GM18873 (cell line): ENCODE measurements at regions not wholly inside any gene's neighbourhood (a gene's known extent, or its start where the extent isn't known, plus 50 kb on each side); places are given as distances from the start of the nearest gene placed in this dataset.
"Not testable (repeated sequence)": the region's sequence is repeated elsewhere in the genome, so short reads cannot be mapped to it uniquely, and the experiment has no call there.

Source experiments
- ATAC-seq: cut with Tn5 transposase; IDR thresholded peaks from one replicate; pipeline ENCODE4 v1.9.1; 2021; ENCODE audit warnings: mild to moderate bottlenecking, moderate library complexity, moderate number of reproducible peaks; ENCODE audit not compliant: unreplicated experiment, low FRiP score

DNA sequence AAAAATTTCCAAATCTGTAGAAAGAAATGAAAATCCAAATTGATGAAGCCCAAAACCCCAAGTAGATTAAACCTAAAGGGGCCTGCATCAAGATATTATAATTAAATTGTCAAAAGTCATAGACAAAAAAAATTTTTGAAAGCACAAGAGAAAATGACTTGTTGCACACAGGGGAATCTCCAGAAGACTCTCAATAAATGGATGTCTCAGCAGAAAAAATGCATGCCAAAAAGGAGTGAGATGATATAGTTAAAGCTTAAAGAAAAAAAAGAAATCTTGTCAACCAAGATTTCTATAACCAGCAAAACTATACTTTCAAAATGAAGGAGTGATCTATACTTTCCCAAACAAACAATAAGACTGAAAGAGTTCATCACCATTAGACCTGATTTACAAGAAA is 393.2 kb upstream of the SPAG17 start:
- ATAC-seq = no peak

DNA sequence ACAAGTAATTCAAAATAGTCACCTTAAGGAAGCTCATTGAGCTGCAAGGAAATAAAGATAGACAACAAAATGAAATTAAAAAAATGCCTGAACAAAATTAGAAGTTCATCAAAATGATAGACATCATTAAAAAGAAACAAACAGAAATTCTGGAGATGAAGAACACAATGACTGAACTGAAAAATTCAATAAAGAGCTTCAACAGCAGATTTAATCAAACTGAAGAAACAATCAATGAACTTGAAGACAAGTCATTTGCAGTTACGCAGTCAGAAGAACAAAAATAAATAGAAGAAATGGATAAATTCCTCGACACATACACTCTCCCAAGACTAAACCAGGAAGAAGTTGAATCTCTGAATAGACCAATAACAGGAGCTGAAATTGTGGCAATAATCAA is 390.0 kb upstream of the SPAG17 start:
- no peak for ATAC-seq

DNA sequence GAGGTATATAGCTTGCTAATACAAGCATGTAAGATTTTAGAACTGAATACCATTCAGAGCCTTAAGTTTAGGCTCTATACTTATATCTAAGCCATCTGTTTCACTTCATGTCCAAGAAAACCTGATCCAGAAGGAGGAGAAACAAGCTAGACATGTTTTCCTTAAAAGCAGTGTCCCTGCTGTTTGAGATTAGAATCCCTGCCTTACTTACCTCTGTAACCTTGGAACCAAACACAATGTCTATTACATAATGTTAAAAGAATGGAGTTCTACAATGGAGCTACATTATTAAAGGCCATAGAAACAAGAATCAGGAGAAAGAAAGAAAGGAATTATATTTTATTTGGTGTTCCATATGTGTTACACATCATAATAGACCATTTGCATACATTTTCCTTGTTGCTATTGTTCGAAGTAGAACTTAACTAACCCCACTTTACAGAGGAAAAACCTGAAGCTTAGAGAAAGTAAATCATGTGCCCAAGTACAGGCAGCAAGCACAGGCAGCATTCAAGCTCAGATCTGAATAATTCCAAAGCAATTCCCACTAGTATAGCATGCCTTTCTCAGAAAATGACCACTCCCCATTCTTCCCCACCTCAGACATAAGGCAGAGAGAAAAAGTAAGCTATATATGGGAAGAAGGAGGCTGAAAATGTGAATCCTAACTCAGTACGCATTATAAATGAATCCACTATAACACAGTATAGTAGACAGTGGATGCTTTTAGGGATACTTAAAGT is 380.1 kb upstream of the SPAG17 start:
- ATAC-seq = no peak

DNA sequence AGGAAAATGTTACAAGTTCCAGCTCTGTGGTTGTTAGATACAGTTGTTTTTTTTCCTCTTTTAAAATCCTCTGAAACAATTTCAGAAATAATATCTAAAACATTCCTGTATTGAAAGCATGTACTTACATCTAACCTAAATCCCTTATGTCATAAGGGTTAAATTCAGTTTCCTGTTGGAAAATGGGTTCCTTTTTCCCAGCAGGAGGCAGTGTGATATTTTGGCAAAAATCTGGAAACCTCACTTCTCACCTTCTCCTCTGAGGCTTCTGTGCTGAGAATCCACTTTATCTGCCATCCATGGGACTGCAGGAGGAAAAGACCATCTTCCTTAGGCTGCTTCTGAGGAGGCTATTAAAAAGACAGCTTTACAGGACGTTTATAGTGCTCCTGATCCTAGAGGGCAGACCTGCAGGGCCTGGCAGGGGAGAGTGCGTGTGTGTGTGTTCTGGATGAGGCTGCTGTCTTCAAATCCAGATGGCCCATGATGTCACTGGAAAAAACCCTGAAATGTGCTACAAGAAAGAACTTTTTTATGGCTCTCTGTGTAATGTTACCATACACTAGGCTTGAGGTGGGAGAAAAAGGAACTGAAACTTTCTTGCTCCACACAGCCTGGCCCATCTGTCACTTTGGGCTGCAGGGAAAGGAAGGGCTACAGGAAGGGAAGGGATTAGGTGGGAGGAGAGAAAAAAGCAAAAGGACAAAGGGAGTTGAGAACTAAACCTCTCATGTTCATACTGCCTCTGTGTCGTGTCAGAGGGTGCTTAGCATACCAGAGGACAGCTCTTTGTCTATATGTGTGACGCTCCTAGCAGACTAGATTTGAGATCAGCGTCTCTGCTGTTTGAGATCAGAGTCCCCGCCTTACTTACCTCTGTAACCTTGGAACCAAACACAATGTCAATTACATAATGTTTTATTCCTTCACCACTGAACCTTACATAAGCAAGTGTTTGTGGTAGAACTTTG is 379.2 kb upstream of the SPAG17 start:
- no peak for ATAC-seq

DNA sequence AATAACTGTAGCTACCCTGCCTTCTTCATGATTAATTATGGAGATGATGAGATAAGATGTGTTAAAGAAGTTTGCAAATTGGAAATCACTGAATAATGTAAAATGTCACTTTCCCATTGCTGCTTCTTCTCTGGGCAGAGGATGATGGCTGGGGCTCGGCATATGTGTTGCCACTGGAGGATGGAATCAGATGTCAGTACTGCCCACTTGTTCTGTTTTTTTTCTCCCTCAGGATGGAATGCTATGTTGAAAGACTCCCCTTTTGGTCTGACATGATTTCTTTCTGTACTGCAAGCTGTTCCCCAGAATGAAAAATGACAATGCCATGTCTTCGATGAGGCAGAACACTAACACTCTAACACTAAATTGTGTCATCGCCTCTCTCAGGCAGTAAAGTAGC is 373.9 kb upstream of the SPAG17 start:
- no peak for ATAC-seq

DNA sequence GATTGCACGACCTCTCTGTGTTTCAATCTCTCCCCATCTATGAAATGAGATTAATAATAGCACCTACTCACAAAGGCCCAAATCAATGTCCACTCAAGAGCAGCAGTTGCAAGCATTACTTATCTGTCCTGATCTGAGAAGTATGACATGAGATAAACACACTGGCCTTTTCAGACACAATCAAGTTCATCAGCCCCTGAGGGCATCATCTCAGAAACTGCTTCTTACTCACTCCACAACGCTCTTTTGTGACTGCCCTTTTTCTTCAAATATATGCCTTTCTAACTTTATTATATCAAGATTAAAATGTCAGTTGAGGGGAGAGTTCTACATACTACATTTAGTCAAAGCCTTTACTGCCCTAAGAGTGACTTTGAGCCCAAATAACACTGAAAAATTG is 371.9 kb upstream of the SPAG17 start:
- ATAC-seq = no peak

DNA sequence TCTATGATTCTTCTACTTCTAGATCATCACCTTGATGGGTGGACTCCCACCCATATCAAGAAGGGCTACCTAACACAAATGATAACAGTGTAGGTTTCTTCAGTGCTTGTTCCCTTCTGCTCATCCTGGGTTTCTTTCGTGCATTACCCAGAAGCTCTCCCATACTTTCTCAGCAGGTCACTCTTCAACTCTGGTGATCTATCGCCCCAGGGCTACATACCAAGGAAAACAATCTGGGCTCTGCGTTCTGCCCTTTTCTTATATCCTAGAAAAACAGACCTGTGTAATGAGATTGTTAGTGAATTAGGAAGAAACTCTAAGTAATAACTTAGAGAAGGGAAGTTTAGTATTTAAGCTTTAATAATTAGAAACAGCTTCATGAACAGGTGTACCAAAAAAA is 370.6 kb upstream of the SPAG17 start:
- ATAC-seq = no peak

DNA sequence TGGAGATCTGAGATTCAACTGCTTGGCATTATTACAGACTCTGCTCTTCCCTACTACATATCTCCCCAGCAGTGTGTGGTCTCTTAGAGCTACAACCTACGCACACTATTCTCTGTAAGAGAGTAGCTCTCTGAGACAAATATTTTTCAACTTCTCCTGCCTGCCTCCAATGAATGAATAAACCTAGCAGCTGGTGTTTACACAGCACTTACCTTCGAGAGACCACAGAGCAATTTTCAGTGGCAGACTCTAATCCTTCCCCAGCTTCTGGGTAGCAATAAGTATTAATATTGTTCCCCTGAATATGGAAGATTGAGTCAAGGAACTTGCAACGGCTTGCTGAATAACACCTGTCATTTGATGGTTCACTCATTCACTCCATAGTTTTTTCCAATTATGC is 350.9 kb upstream of the SPAG17 start:
- ATAC-seq = no peak

DNA sequence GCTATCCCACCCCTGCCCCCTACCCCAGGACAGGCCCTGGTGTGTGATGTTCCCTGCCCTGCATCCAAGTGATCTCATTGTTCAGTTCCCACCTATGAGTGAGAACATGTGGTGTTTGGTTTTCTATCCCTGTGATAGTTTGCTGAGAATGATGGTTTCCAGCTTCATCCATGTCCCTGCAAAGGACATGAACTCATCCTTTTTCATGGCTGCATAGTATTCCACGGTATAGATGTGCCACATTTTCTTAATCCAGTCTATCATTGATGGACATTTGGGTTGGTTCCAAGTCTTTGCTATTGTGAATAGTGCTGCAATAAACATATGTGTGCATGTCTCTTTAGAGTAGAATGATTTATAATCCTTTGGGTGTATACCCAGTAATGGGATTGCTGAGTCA is 326.9 kb upstream of the SPAG17 start:
- not testable (repeated sequence) for ATAC-seq

DNA sequence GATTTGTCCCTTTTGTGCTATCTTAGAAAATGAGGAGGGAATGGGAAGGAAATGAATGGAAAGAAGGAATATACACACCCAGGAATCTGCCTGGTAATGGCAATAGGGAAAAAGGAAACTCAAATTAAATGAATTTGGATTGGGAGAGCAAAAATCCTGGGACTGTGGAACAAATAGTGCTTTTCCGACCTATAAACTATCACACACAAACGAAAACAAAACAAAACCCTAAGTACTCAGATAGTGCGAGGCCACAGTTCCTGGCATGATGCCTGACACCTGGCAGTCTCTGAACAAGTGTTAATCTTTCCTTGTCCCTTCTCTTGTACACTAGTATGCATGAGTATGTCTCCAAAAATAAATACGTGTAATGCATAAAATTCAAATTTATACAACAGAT is 319.8 kb upstream of the SPAG17 start:
- no peak for ATAC-seq

DNA sequence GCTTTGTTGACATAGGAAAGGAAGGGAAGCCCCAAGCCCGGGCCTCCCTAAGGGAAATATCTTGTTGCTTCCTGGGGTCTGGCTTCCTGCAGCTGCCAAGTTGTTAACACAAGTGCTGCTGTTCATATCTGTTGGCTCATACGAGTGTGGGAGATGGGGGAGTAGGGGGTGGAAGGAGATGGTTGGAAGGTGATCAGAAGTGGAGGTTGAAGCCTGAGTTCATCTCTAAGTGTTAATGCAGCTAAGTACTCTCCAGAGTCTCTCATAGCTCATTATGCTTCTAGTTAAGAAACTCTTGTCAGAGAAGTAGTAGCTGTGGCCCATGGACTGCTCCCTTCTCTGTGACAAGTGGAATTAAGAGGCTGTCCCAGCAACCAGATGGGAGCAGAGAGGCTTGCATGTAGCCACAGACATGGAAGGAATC is 319.2 kb upstream of the SPAG17 start:
- no peak for ATAC-seq

DNA sequence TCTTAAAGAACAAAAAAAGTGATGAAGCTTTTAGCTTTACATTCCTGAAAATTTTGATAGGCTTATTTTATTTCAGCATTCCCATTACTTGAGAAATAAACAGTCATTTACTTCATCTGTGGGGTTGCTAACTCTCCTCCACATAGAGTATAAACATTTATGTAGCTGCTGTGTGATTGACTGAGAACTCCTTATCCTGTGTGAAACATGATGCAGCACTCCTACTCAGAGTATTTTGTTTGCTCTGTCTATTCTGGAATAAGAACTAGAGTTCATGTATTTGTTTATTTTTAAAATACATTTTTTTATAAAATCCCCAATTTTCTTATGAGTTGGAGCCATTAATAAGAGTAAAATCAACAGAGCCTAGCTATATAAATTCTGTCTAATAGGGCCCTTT is 318.7 kb upstream of the SPAG17 start:
- no peak for ATAC-seq

DNA sequence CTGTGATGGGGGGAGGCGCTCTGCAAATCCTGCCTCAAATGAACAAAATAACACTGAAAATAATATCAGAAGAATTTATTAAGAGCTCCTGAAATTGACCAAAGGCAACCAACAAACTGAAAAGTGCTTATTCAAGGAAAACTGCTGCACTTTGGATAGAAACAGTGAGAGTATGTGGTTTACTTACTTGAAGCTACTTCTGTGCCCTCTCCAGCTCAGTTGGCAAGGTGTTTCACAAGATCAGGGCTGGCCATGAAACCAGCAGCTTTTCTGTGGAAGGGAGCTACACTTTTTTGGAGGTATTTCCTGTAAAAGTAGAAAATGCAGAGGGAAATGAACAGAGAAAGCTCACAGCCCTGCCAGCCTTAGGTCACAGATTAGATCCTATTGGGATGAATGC is 310.0 kb upstream of the SPAG17 start:
- ATAC-seq = no peak

DNA sequence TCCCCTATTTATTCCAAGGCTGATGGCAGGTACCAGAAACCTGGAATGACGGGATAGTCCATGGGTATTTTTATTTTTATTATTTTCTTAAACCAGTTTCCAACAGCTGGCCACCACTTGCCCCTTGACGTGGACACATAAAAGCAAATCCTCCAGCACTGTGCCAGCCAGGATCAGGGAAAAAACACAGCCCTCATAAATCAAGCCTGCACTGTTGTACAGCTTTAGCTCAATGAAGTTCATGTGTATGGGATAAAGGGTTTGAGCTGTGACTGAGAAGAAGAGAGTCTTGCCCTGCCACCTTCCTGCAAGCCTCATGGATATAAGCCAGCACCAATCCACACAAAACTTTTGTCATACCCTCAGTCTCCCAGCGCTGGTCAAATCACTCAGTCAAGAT is 303.8 kb upstream of the SPAG17 start:
- no peak for ATAC-seq

DNA sequence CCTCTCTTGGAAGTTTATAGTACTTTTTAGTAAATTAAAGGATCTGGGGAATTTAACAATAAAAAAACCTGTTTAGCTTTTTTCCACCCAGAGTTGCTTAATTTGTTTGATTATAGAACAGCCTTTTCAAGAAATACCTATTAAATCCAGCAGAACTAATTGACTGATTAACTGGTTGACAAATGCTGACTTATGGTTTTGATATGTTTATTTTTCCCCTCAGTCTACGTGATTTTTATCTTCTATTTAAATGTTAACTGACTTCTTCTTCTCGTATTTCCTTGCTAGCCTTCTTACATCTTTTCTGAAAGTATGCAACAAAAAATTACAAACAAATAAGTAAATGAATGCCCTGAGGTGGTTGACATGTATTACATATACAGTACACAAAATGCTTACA is 302.9 kb upstream of the SPAG17 start:
- ATAC-seq = no peak

DNA sequence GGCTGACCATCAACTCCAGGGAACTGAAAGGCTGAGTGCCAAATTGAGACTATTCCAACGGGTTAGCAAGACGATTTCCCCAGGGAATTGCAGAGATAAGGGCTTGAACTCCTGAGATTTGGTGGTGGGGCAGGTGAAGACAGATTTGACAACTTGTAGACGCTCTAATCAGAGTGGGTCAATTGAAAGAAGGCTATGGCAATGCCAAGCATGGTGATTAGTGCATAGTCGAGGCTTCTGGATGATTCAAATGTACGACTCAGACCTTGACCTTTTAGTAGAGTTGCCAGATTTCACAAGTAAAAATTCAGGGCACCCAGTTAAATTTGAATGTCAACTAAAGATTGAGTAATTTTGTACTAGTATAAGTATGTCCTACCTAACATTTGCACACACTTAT is 302.1 kb upstream of the SPAG17 start:
- ATAC-seq = no peak

DNA sequence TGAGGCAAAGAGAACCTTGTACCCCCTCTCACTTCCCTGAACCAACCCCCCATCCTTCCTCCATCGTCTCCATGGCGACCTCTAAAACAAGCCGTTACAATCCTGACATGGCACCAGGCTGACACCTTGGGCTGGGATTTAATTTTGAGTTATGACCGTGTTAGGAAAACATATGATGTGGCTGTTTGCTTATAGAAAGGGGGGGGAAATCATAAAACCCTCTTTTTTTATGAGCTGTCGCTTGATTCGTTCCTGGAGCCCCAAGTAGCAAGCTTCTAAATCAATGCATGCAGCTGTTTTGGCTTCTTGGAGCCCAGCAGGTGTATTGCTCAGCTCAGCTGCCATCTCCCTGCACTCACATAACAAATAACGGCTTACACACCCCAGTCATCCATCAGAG is 301.2 kb upstream of the SPAG17 start:
- no peak for ATAC-seq

DNA sequence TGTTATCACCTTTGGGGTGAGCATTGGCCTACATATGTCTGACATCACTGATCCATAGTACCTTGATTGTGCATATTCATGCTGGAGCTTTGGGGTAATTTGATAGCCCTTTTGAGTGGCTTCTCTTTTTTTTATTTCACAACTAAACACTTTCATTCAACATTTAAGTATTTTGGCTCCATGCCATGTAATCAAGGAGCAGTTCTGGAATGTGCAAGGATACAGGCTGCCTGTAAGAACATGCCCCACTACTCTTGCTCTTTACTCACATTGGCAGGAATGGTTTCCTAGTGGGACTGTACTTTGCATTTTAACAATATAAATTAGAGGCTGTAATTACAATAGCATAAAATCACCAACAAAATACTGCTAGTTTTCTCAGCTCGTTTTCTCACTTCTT is 300.7 kb upstream of the SPAG17 start:
- no peak for ATAC-seq

DNA sequence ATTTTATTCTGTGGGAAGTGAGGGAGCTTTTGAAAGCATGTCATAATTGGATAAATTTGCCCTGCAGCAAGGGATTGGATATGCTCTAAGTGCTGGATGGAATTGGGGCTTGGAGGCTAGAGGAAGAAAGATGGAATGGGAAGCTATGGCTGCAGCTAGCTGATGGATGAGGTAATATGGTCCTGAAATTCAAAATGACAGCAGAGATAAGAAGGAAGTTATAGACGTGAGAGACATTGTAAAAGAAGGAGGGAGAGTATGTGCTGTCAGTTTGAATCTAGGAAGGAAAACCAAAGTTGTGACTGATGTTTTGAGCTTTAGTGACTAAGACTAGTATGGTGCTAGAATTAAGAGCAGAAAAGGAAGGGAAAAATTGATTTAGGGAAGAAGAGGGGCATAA is 299.9 kb upstream of the SPAG17 start:
- no peak for ATAC-seq

DNA sequence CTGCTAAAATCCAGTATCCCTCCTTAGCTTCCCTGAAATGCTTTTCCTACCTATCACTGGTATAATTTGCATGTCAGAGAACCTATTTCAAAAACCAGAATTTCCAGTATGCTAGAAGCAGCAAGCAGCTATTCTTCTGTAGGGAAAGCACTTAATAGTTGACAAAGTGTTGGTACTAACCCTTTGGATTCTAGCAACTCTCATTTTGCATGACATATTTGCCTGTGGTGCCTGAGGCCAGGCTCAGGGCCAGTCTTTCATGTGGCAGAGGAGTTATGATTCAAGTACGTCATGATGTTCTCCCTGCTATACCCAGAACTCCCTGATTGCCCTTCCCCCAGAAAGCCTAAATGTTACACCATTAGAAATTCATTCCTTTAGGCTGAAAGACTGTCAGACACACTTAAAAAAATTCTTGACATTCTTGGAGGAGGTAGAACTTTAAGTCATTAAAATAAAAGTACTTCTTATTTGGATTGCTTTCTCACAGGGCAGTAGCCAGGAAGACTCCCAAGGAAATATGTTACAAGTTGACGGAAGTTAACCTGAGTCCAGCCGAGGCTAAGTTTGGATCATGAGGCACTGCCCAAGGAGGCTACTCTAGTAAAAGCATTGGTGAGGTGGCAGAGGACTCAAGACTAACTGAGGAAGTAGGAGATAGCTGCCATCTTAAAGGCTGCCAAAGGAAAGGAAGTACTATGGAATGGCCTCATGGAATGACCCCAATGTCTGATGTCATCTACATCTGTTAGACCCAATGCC is 298.4 kb upstream of the SPAG17 start:
- ATAC-seq = no peak

DNA sequence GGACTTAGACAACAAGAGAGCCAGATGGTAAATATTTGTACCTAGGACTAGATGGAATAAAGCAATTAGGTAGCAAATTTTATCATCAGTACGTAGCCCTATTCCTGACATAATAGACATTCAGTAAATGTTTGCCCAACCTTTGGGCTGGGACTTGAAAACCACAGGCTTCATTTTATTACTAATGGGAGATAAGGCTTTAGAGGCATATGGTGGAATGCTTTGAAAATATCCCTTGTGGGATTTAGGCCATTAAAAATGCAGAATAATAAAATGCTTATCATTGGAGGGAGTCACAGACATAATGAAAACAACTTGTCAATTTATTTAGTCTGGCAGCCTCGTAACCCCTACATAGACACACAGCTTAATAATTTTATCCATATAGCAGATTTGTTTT is 296.1 kb upstream of the SPAG17 start:
- no peak for ATAC-seq
